CD4-positive, alpha-beta T cell treated with Interleukin-4 for 4 hours (primary cell): ENCODE measurements at regions not wholly inside any gene's neighbourhood (a gene's known extent, or its start where the extent isn't known, plus 50 kb on each side); places are given as distances from the start of the nearest gene placed in this dataset.

Source experiments
- DNase-seq: peaks from one replicate; pipeline ENCODE4 v3.0.0-alpha.2; 2020

GRCh38 chr2:120984046-120984445, 248.4 kb downstream of the GLI2 start:
- DNase-seq, result no peak

- DNase-seq, result no peak
These were observed 248.9 kb downstream of the GLI2 start for GRCh38 chr2:120984452-120985173.

- DNase-seq, result no peak
These were observed 249.7 kb downstream of the GLI2 start for GRCh38 chr2:120985174-120985996.

GRCh38 chr2:120985997-120986651, 250.5 kb downstream of the GLI2 start:
- DNase-seq, result no peak

GRCh38 chr2:120986898-120987650, 251.4 kb downstream of the GLI2 start:
- DNase-seq, result no peak

- no peak for DNase-seq
These were observed 252.5 kb downstream of the GLI2 start for GRCh38 chr2:120988051-120988699.

GRCh38 chr2:120988700-120989511, 253.2 kb downstream of the GLI2 start:
- no peak for DNase-seq

- no peak for DNase-seq
These were observed 254.1 kb downstream of the GLI2 start for GRCh38 chr2:120989512-120990441.

- DNase-seq, result no peak
These were observed 254.8 kb downstream of the GLI2 start for GRCh38 chr2:120990451-120990871.

- no peak for DNase-seq
These were observed 255.8 kb downstream of the GLI2 start for GRCh38 chr2:120991441-120991840.

GRCh38 chr2:120992791-120993555, 257.3 kb downstream of the GLI2 start:
- no peak for DNase-seq

GRCh38 chr2:120993661-120994060, 258.0 kb downstream of the GLI2 start:
- DNase-seq, result no peak

- no peak for DNase-seq
These were observed 258.8 kb downstream of the GLI2 start for GRCh38 chr2:120994301-120994995.

- DNase-seq, result no peak
These were observed 259.5 kb downstream of the GLI2 start for GRCh38 chr2:120995152-120995551.

- DNase-seq, result no peak
These were observed 260.1 kb downstream of the GLI2 start for GRCh38 chr2:120995656-120996190.

- DNase-seq, result no peak
These were observed 263.9 kb downstream of the GLI2 start for GRCh38 chr2:120999377-121000097.

GRCh38 chr2:121000804-121001203, 265.1 kb downstream of the GLI2 start:
- no peak for DNase-seq

- DNase-seq, result no peak
These were observed 266.0 kb downstream of the GLI2 start for GRCh38 chr2:121001641-121002040.
